Keratinocyte (primary cell): ENCODE measurements at regions not wholly inside any gene's neighbourhood (a gene's known extent, or its start where the extent isn't known, plus 50 kb on each side); places are given as distances from the start of the nearest gene placed in this dataset.

ENCODE experiments used
- DNase-seq: peaks from one replicate; pipeline ENCODE4 v3.0.0-alpha.2; 2011; ENCODE audit warnings: low read depth, missing footprints, low spot score
- FAIRE-seq: peaks from 2 replicates; lab custom pipeline; 2011; peaks lifted over from hg19 to GRCh38; lab: Jason Lieb, UNC
- H2AFZ ChIP-seq: 2 replicates; pipeline ENCODE4 v1.6.0; 2012; ENCODE audit warnings: low read length, control low read depth, inconsistent platforms; ENCODE audit not compliant: control insufficient read depth
- H3K27ac ChIP-seq: 2 replicates; pipeline ENCODE4 v1.5.1; 2011; ENCODE audit warnings: low read length; ENCODE audit not compliant: control insufficient read depth, insufficient read depth
- H3K27me3 ChIP-seq: 3 replicates; pipeline ENCODE4 v1.6.0; 2011; ENCODE audit warnings: low read length; ENCODE audit not compliant: control insufficient read depth, insufficient read depth; ENCODE audit errors: extremely low read depth
- H3K36me3 ChIP-seq, 2 experiments: 2 replicates in 1 of 2; 3 replicates in 1 of 2; pipeline ENCODE4 v1.5.1; 2011; ENCODE audit warnings: low read length in 2 of 2, mild to moderate bottlenecking in 1 of 2; ENCODE audit not compliant: control insufficient read depth in 2 of 2, insufficient read depth in 2 of 2; ENCODE audit errors: extremely low read depth in 1 of 2
- H3K4me1 ChIP-seq: 3 replicates; pipeline ENCODE4 v1.5.1; 2011; ENCODE audit warnings: low read length; ENCODE audit not compliant: control insufficient read depth, insufficient read depth; ENCODE audit errors: extremely low read depth
- H3K4me2 ChIP-seq: 3 replicates; pipeline ENCODE4 v1.6.0; 2011; ENCODE audit warnings: low read depth, low read length; ENCODE audit not compliant: control insufficient read depth, insufficient read depth; ENCODE audit errors: extremely low read depth
- H3K4me3 ChIP-seq, 3 experiments: fragments of 200-600 bp in 1 of 3; sonication (generic) in 1 of 3; 2 replicates in 2 of 3; 3 replicates in 1 of 3; pipeline ENCODE4 v1.5.1; 2011 to 2016; ENCODE audit warnings: low read length in 3 of 3, mild to moderate bottlenecking in 3 of 3, control low read depth in 2 of 3, inconsistent platforms in 1 of 3, low read depth in 1 of 3, mixed read lengths in 1 of 3, mixed run types in 1 of 3, moderate library complexity in 1 of 3; ENCODE audit not compliant: control insufficient read depth in 2 of 3, insufficient read depth in 2 of 3; ENCODE audit errors: extremely low read depth in 1 of 3
- H3K79me2 ChIP-seq: 2 replicates; pipeline ENCODE4 v1.6.0; 2012; ENCODE audit warnings: low read length; ENCODE audit not compliant: control insufficient read depth, insufficient read depth
- H3K9ac ChIP-seq: 3 replicates; pipeline ENCODE4 v1.6.0; 2011; ENCODE audit warnings: low read length; ENCODE audit not compliant: control insufficient read depth, insufficient read depth; ENCODE audit errors: extremely low read depth
- H3K9me1 ChIP-seq: 3 replicates; pipeline ENCODE4 v1.6.0; 2011; ENCODE audit warnings: low read length; ENCODE audit not compliant: control insufficient read depth, insufficient read depth; ENCODE audit errors: extremely low read depth
- H3K9me3 ChIP-seq: 2 replicates; pipeline ENCODE4 v1.5.1; 2012; ENCODE audit warnings: low read depth, low read length; ENCODE audit not compliant: control insufficient read depth
- H4K20me1 ChIP-seq: 3 replicates; pipeline ENCODE4 v1.6.0; 2011; ENCODE audit warnings: low read length; ENCODE audit not compliant: control insufficient read depth, insufficient read depth; ENCODE audit errors: extremely low read depth
- CTCF ChIP-seq, 3 experiments: IDR thresholded peaks in 1 of 3; conservative IDR thresholded peaks in 1 of 3; optimal IDR thresholded peaks in 1 of 3; 2 replicates in 2 of 3; 3 replicates in 1 of 3; pipeline versions ENCODE3 to v1.5.1; 2011; ENCODE audit warnings: low read length in 3 of 3, mild to moderate bottlenecking in 3 of 3, moderate library complexity in 2 of 3, control low read depth in 1 of 3, inconsistent platforms in 1 of 3; ENCODE audit not compliant: insufficient read depth in 2 of 3; ENCODE audit errors: extremely low read depth in 1 of 3
- EZH2 ChIP-seq: IDR thresholded peaks from one replicate; pipeline ENCODE4 v1.6.1; 2012; ENCODE audit warnings: inconsistent platforms, mild to moderate bottlenecking, low read length, moderate library complexity
- dilution Hi-C: fragments of 300-500 bp; cut with MboI; formaldehyde crosslinking; loops from one replicate; pipeline ENCODE4 v1.7.0; 2020; ENCODE audit warnings: low sequenced_read_pairs; ENCODE audit not compliant: extremely low pct_ligation_motif_present

GRCh38 chr4:145293658-145294057, 113.3 kb upstream of the OTUD4 start:
- dilution Hi-C loops = no loop called here
- Histone ChIP-seq H3K9me3 (no peaks in the 10 kb centered on the region), H2AFZ (no peak overlapping the region), H3K4me3 (no peak overlapping the region), H4K20me1 (no peaks in the 10 kb centered on the region), H3K9me1 (no peaks in the 10 kb centered on the region), H3K79me2 (no peaks in the 10 kb centered on the region), H3K9ac (no peak overlapping the region), H3K27ac (no peak overlapping the region), H3K36me3 (no peaks in the 10 kb centered on the region), H3K27me3 (no peaks in the 10 kb centered on the region), H3K4me2 (no peak overlapping the region), H3K4me1 (peaks cover 4% of the 10 kb centered on the region)
- FAIRE-seq (no peak), DNase-seq (no peak)
- no peak for TF ChIP-seq CTCF (optimal IDR thresholded peaks at IDR 0.05 in 1 of 3, IDR thresholded peaks at IDR 0.05 in 1 of 3, conservative IDR thresholded peaks at IDR 0.05 in 1 of 3; ENCODE audit: extremely low read depth in 1 of 3, insufficient read depth in 2 of 3, low read length in 3 of 3)
- TF ChIP-seq EZH2 = no peak

- Histone ChIP-seq H3K9ac (no peak overlapping the region), H3K27ac (no peak overlapping the region), H3K4me3 (no peak overlapping the region), H4K20me1 (no peaks in the 10 kb centered on the region), H3K79me2 (no peaks in the 10 kb centered on the region), H2AFZ (no peak overlapping the region), H3K9me1 (no peaks in the 10 kb centered on the region), H3K27me3 (no peaks in the 10 kb centered on the region), H3K4me1 (peaks cover 4% of the 10 kb centered on the region), H3K4me2 (no peak overlapping the region), H3K9me3 (no peaks in the 10 kb centered on the region), H3K36me3 (no peaks in the 10 kb centered on the region)
- no peak for DNase-seq
- FAIRE-seq = no peak
- dilution Hi-C loops = no loop called here
- TF ChIP-seq CTCF (optimal IDR thresholded peaks at IDR 0.05 in 1 of 3, IDR thresholded peaks at IDR 0.05 in 1 of 3, conservative IDR thresholded peaks at IDR 0.05 in 1 of 3; ENCODE audit: extremely low read depth in 1 of 3, insufficient read depth in 2 of 3, low read length in 3 of 3) (no peak), EZH2 (no peak)
Observed at GRCh38 chr4:145290955-145291354, 110.6 kb upstream of the OTUD4 start.
